MM.1S (cell line): ENCODE measurements at regions not wholly inside any gene's neighbourhood (a gene's known extent, or its start where the extent isn't known, plus 50 kb on each side); places are given as distances from the start of the nearest gene placed in this dataset.
"Not testable (repeated sequence)": the region's sequence is repeated elsewhere in the genome, so short reads cannot be mapped to it uniquely, and the experiment has no call there.

Experiments used
- EZH2 ChIP-seq: fragments of 300-600 bp; sonication (generic); optimal IDR thresholded peaks from 2 replicates; pipeline ENCODE3; 2017; ENCODE audit warnings: low read depth, mild to moderate bottlenecking, antibody characterized with exemption, low read length, mixed read lengths
- EZH2phosphoT487 ChIP-seq: fragments of 300-600 bp; sonication (generic); IDR thresholded peaks from 2 replicates; pipeline ENCODE4 v1.6.1; 2018; ENCODE audit warnings: antibody characterized with exemption, low read length
- TF ChIP-seq, protein P1 (sequence below): fragments of 300-600 bp; sonication (generic); IDR thresholded peaks from 2 replicates; pipeline ENCODE4 v1.5.1; 2016; ENCODE audit warnings: antibody characterized with exemption, low read length, mixed read lengths

- TF ChIP-seq, protein P1, sequence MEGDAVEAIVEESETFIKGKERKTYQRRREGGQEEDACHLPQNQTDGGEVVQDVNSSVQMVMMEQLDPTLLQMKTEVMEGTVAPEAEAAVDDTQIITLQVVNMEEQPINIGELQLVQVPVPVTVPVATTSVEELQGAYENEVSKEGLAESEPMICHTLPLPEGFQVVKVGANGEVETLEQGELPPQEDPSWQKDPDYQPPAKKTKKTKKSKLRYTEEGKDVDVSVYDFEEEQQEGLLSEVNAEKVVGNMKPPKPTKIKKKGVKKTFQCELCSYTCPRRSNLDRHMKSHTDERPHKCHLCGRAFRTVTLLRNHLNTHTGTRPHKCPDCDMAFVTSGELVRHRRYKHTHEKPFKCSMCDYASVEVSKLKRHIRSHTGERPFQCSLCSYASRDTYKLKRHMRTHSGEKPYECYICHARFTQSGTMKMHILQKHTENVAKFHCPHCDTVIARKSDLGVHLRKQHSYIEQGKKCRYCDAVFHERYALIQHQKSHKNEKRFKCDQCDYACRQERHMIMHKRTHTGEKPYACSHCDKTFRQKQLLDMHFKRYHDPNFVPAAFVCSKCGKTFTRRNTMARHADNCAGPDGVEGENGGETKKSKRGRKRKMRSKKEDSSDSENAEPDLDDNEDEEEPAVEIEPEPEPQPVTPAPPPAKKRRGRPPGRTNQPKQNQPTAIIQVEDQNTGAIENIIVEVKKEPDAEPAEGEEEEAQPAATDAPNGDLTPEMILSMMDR: not testable (repeated sequence)
- not testable (repeated sequence) for TF ChIP-seq EZH2phosphoT487, EZH2
Measured at GRCh38 chr14:106170163-106170658, 643.8 kb downstream of the TMEM121 start.
